ENCODE measurements at regions not wholly inside any gene's neighbourhood (a gene's known extent, or its start where the extent isn't known, plus 50 kb on each side); places are given as distances from the start of the nearest gene placed in this dataset.

DNA sequence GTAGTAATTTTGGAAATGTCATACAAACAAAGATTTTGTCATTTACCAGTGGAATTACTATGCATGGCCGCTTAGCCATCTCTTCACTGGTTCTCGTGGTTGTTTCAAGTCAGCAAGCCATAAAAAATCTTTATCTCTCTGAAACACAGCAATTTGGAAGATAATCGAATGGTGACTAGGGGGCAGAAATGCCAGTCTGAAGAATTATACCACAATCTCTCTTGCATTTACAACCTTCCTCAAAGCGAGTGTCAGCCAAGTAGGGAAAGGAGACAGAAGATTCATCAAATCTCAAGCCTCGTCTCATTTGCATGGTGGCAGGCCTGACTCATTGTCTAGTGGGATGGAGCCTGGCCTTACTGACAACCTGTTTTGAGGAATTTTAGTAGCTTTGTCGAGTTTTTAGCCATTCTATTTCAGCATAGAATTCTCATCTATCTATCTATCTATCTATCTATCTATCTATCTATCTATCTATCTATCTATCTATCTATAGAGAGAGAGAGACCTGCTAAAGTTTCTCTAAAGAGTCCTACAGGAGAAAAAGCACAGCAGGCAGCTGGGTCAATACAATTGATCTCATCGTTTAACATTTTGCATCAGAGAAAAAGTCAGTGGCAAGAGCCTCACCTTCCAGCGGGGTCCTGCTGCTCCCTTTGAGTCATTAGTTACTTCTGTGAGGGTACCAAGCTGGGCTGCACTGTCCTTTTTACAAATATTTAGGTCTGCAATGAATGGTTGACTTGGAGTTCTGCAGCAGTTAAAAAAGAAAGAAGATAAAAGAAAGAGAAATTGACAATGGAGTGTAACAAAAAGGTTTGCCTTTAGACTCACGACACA lies 572.8 kb downstream of the TFAP2A start:
- TF ChIP-seq, protein P1, sequence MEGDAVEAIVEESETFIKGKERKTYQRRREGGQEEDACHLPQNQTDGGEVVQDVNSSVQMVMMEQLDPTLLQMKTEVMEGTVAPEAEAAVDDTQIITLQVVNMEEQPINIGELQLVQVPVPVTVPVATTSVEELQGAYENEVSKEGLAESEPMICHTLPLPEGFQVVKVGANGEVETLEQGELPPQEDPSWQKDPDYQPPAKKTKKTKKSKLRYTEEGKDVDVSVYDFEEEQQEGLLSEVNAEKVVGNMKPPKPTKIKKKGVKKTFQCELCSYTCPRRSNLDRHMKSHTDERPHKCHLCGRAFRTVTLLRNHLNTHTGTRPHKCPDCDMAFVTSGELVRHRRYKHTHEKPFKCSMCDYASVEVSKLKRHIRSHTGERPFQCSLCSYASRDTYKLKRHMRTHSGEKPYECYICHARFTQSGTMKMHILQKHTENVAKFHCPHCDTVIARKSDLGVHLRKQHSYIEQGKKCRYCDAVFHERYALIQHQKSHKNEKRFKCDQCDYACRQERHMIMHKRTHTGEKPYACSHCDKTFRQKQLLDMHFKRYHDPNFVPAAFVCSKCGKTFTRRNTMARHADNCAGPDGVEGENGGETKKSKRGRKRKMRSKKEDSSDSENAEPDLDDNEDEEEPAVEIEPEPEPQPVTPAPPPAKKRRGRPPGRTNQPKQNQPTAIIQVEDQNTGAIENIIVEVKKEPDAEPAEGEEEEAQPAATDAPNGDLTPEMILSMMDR (conservative IDR thresholded peaks at IDR 0.05 in 1 of 2, IDR thresholded peaks at IDR 0.05 in 1 of 2; ENCODE audit: extremely low read depth in 1 of 2, insufficient read depth in 1 of 2, low read depth in 1 of 2, low read length in 2 of 2): no peak
- no peak for TF ChIP-seq EZH2 (IDR thresholded peaks at IDR 0.05; ENCODE audit: borderline replicate concordance, low read length)

Measured in mammary epithelial cell (primary cell).